ENCODE measurements at regions not wholly inside any gene's neighbourhood (a gene's known extent, or its start where the extent isn't known, plus 50 kb on each side); places are given as distances from the start of the nearest gene placed in this dataset.
"Not testable (repeated sequence)": the region's sequence is repeated elsewhere in the genome, so short reads cannot be mapped to it uniquely, and the experiment has no call there.

DNA sequence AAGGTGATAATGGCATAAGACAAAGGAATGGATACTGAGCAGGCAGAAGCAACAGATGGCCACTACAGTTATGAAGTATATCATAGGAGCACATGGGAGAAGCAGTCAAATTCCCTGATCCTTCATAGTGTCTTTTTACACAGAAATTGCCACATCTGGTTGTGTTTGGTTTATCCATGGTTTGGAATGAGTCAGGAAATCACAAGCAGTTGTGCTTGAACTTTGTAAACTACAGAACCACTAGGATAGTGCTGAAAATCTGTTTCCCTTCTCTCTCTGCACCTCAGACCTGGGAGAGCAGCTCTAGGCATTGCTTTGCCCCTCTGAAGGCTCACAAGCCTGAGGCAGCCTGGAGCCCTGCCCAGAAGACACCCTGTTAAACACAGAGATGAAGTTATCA is 134.0 kb downstream of the DMRT2 start:
- H3K36me3 Mint-ChIP-seq (ENCODE audit: low read depth) = no peaks in the 10 kb centered on the region
- ATAC-seq (ENCODE audit: poor library complexity) = no peak

DNA sequence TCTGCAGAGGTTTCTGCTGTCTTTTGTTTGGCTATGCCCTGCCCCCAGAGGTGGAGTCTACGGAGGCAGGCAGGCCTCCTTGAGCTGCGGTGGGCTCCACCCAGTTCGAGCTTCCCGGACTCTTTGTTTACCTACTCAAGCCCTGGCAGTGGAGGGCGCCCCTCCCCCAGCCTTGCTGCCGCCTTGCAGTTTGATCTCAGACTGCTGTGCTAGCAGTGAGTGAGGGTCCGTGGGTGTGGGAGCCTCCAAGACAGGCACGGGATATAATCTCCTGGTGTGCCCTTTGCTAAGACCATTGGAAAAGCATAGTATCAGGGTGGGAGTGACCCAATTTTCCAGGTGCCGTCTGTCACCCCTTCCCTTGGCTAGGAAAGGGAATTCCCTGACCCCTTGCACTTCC is 137.0 kb downstream of the DMRT2 start:
- intact Hi-C loops (cut with DNase I, micrococcal nuclease); H3K27ac Mint-ChIP-seq; H3K27me3 Mint-ChIP-seq; ATAC-seq (ENCODE audit: poor library complexity); CTCF ChIA-PET; H3K4me3 Mint-ChIP-seq; H3K27me3 ChIP-seq (ENCODE audit: control insufficient read depth in 1 of 2, insufficient read depth in 2 of 2, low read length in 2 of 2); DNase-seq; POLR2A ChIA-PET; H3K9me3 Mint-ChIP-seq; H3K36me3 ChIP-seq (ENCODE audit: insufficient read depth, low read length); H3K36me3 Mint-ChIP-seq (ENCODE audit: low read depth); H3K4me1 ChIP-seq (ENCODE audit: insufficient read depth, low read length); H3K27ac ChIP-seq (ENCODE audit: low read depth in 1 of 2, low read length in 2 of 2); H3K4me1 Mint-ChIP-seq (ENCODE audit: low read depth); H3K4me3 ChIP-seq (ENCODE audit: low read length): not testable (repeated sequence)
- H3K9me3 ChIP-seq (ENCODE audit: control insufficient read depth in 1 of 2, insufficient read depth in 1 of 2, low read length in 2 of 2) = peaks cover 5 to 20% of the 10 kb centered on the region in 2 experiments

More for the DNA sequence above, 134.0 kb downstream of the DMRT2 start:
- Histone ChIP-seq H3K4me3 (ENCODE audit: low read length) (no peak overlapping the region), H3K36me3 (ENCODE audit: insufficient read depth, low read length) (no peaks in the 10 kb centered on the region), H3K27ac (ENCODE audit: low read depth in 1 of 2, low read length in 2 of 2) (no peak overlapping the region), H3K4me1 (ENCODE audit: insufficient read depth, low read length) (no peaks in the 10 kb centered on the region), H3K9me3 (ENCODE audit: control insufficient read depth in 1 of 2, insufficient read depth in 1 of 2, low read length in 2 of 2) (peaks cover 1 to 20% of the 10 kb centered on the region in 2 experiments), H3K27me3 (ENCODE audit: control insufficient read depth in 1 of 2, insufficient read depth in 2 of 2, low read length in 2 of 2) (no peaks in the 10 kb centered on the region)
- DNase-seq = no peak
- no peak for TF ChIP-seq CTCF (IDR thresholded peaks at IDR 0.05)
- CTCF ChIA-PET = no interaction called here
- Mint-ChIP-seq H3K4me1 (ENCODE audit: low read depth) (no peaks in the 10 kb centered on the region), H3K4me3 (no peak overlapping the region), H3K27ac (no peak overlapping the region), H3K9me3 (peaks cover 3% of the 10 kb centered on the region), H3K27me3 (no peaks in the 10 kb centered on the region)
- intact Hi-C loops (cut with DNase I, micrococcal nuclease) = no loop called here
- POLR2A ChIA-PET = no interaction called here

GRCh38 chr9:1195636-1196035 is 145.5 kb downstream of the DMRT2 start:
- H3K4me3 Mint-ChIP-seq; H3K4me3 ChIP-seq (ENCODE audit: low read length); CTCF ChIA-PET; ATAC-seq (ENCODE audit: poor library complexity); H3K36me3 Mint-ChIP-seq (ENCODE audit: low read depth); H3K36me3 ChIP-seq (ENCODE audit: insufficient read depth, low read length); H3K27ac Mint-ChIP-seq; H3K27me3 ChIP-seq (ENCODE audit: control insufficient read depth in 1 of 2, insufficient read depth in 2 of 2, low read length in 2 of 2); intact Hi-C loops (cut with DNase I, micrococcal nuclease); H3K4me1 Mint-ChIP-seq (ENCODE audit: low read depth); H3K9me3 Mint-ChIP-seq; H3K27ac ChIP-seq (ENCODE audit: low read depth in 1 of 2, low read length in 2 of 2); H3K4me1 ChIP-seq (ENCODE audit: insufficient read depth, low read length); POLR2A ChIA-PET; H3K9me3 ChIP-seq (ENCODE audit: control insufficient read depth in 1 of 2, insufficient read depth in 1 of 2, low read length in 2 of 2); DNase-seq: not testable (repeated sequence)
- peaks cover 11% of the 10 kb centered on the region for H3K27me3 Mint-ChIP-seq

DNA sequence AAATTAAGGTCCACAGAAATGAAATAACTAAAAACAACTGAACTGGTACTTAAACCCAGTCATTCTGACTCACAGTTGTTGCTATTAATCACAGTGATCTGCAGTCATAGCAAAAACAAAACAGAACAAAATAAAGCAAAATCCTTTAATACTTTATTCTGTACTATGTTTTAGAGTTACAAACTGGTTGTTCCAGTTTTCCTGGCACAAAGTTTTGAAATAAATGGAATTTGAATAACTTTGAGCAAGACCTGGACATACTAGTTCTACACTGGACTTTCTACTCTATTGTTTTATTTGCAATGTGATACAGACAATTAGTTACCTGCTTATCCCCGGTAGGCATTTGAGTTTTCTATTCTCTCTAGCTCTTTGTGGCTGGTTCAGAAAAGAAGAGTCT is 147.9 kb downstream of the DMRT2 start:
- H3K27me3 ChIP-seq (ENCODE audit: control insufficient read depth in 1 of 2, insufficient read depth in 2 of 2, low read length in 2 of 2) = no peaks in the 10 kb centered on the region
- no peak overlapping the region for H3K4me3 Mint-ChIP-seq

More for the DNA sequence above, 147.9 kb downstream of the DMRT2 start:
- H3K4me1 ChIP-seq (ENCODE audit: insufficient read depth, low read length) = no peaks in the 10 kb centered on the region
- POLR2A ChIA-PET = no interaction called here
- TF ChIP-seq CTCF (IDR thresholded peaks at IDR 0.05) = no peak
- CTCF ChIA-PET = no interaction called here
- H3K9me3 Mint-ChIP-seq = peaks cover 4% of the 10 kb centered on the region
- no peaks in the 10 kb centered on the region for H3K4me1 Mint-ChIP-seq (ENCODE audit: low read depth)
- no peak for ATAC-seq (ENCODE audit: poor library complexity)
- peaks cover 15% of the 10 kb centered on the region for H3K27me3 Mint-ChIP-seq
- no peak overlapping the region for H3K4me3 ChIP-seq (ENCODE audit: low read length)
- no peaks in the 10 kb centered on the region for H3K9me3 ChIP-seq (ENCODE audit: control insufficient read depth in 1 of 2, insufficient read depth in 1 of 2, low read length in 2 of 2)
- no peak overlapping the region for H3K27ac ChIP-seq (ENCODE audit: low read depth in 1 of 2, low read length in 2 of 2)
- no peak overlapping the region for H3K27ac Mint-ChIP-seq
- no peak for DNase-seq
- no peaks in the 10 kb centered on the region for H3K36me3 ChIP-seq (ENCODE audit: insufficient read depth, low read length)
- H3K36me3 Mint-ChIP-seq (ENCODE audit: low read depth) = no peaks in the 10 kb centered on the region
- intact Hi-C loops (cut with DNase I, micrococcal nuclease) = no loop called here
